K562 (cell line): ENCODE measurements at regions not wholly inside any gene's neighbourhood (a gene's known extent, or its start where the extent isn't known, plus 50 kb on each side); places are given as distances from the start of the nearest gene placed in this dataset.
A peak's percentile ranks its signal among the peaks of the same experiment; 100 is the strongest.

Source experiments
- ATAC-seq: fragments of 200-7000 bp; cut with Tn5 transposase; 3 replicates; pipeline ENCODE4 v1.9.1; 2020; ENCODE audit warnings: moderate library complexity
- BruUV-seq: library from RNA; stranded (reverse); fragments of 400-500 nt; replicated peaks from 2 replicates; lab custom pipeline; 2021; lab: Mats Ljungman, UMichigan
- CTCF ChIA-PET: fragments of 300-600 bp; formaldehyde crosslinking; extraction: SDS; loops from one replicate; lab custom pipeline; 2021; ENCODE audit warnings: low intra/inter-chr PET ratio; lab: Yijun Ruan, JAX
- POLR2A ChIA-PET: fragments of 300-600, 350-650 bp; sonication (Branson Sonifier 250); formaldehyde crosslinking; extraction: SDS; loops from one replicate; lab custom pipeline; 2021; ENCODE audit warnings: antibody characterized with exemption, inconsistent platforms; lab: Yijun Ruan, JAX
- DNase-seq, 4 experiments: peaks; one replicate each; pipeline versions ENCODE4 v3.0.0 to v3.0.0-alpha.2; 2011 to 2018; ENCODE audit warnings: low spot score in 3 of 4, mixed read lengths in 3 of 4; ENCODE audit errors: extremely low read depth in 1 of 4
- FAIRE-seq: peaks from 2 replicates; lab custom pipeline; 2011; peaks lifted over from hg19 to GRCh38; lab: Jason Lieb, UNC
- H2AFZ ChIP-seq: 2 replicates; pipeline ENCODE4 v1.6.0; 2011; ENCODE audit warnings: low read depth, low read length, control low read depth, inconsistent platforms
- H3K27ac ChIP-seq: fragments of 200-600 bp; 3 replicates; pipeline ENCODE4 v1.8.0; 2011; ENCODE audit warnings: low read depth, mild to moderate bottlenecking, control low read depth, inconsistent platforms, low read length, moderate library complexity, mixed read lengths; ENCODE audit errors: extremely low read depth
- H3K27me3 ChIP-seq, 2 experiments: fragments of 300-600 bp in 1 of 2; 2 replicates in 1 of 2; 3 replicates in 1 of 2; pipeline versions ENCODE4 v1.6.0 to v1.8.0; 2011; ENCODE audit warnings: inconsistent platforms in 2 of 2, low read length in 2 of 2, mild to moderate bottlenecking in 1 of 2, mixed read lengths in 1 of 2, moderate library complexity in 1 of 2; ENCODE audit not compliant: control insufficient read depth in 2 of 2, insufficient read depth in 2 of 2
- H3K36me3 ChIP-seq: fragments of 300-600 bp; 3 replicates; pipeline ENCODE4 v1.8.0; 2011; ENCODE audit warnings: mild to moderate bottlenecking, low read length, inconsistent platforms; ENCODE audit not compliant: control insufficient read depth, insufficient read depth
- H3K4me1 ChIP-seq, 2 experiments: fragments of 200-600 bp in 1 of 2; replicated peaks in 1 of 2; 2 replicates in 1 of 2; 3 replicates in 1 of 2; pipeline versions ENCODE4 v1.5.1 to v1.8.0; 2011; ENCODE audit warnings: inconsistent platforms in 2 of 2, low read length in 2 of 2, mild to moderate bottlenecking in 1 of 2, mixed read lengths in 1 of 2, moderate library complexity in 1 of 2; ENCODE audit not compliant: control insufficient read depth in 2 of 2, insufficient read depth in 2 of 2
- H3K4me2 ChIP-seq: 2 replicates; pipeline ENCODE4 v1.6.1; 2011; ENCODE audit warnings: low read length, control low read depth, inconsistent platforms, mixed read lengths; ENCODE audit not compliant: insufficient read depth
- H3K4me3 ChIP-seq: fragments of 200-600 bp; sonication (generic), shearing (Covaris generic); 2 replicates; pipeline ENCODE4 v1.5.1; 2016; ENCODE audit warnings: control low read depth, inconsistent platforms
- H3K79me2 ChIP-seq: fragments of 200-600 bp; 3 replicates; pipeline ENCODE4 v1.8.0; 2011; ENCODE audit warnings: low read length, inconsistent platforms; ENCODE audit not compliant: control insufficient read depth, insufficient read depth
- H3K9ac ChIP-seq, 2 experiments: 2 replicates each; pipeline versions ENCODE4 v1.6.0 to v1.6.1; 2011; ENCODE audit warnings: low read depth in 2 of 2, low read length in 2 of 2, control low read depth in 1 of 2, inconsistent platforms in 1 of 2, mild to moderate bottlenecking in 1 of 2, mixed read lengths in 1 of 2; ENCODE audit not compliant: insufficient read depth in 1 of 2
- H3K9me1 ChIP-seq: one replicate; pipeline ENCODE4 v1.6.0; 2011; ENCODE audit warnings: inconsistent platforms, mild to moderate bottlenecking, low read length, moderate library complexity; ENCODE audit not compliant: control insufficient read depth, insufficient read depth
- H3K9me3 ChIP-seq: replicated peaks from 2 replicates; pipeline ENCODE4 v1.5.1; 2011; ENCODE audit warnings: low read depth, low read length, inconsistent platforms; ENCODE audit not compliant: control insufficient read depth, insufficient read depth
- H4K20me1 ChIP-seq: replicated peaks from 2 replicates; pipeline ENCODE4 v1.6.1; 2011; ENCODE audit warnings: low read length, inconsistent platforms, mixed read lengths; ENCODE audit not compliant: control insufficient read depth, insufficient read depth
- MCM5 ChIP-seq: fragments of 450-650 bp; IDR thresholded peaks from 2 replicates; pipeline ENCODE4 v1.6.1; 2016; ENCODE audit warnings: low read depth
- NFIC ChIP-seq: fragments of 450-650 bp; IDR thresholded peaks from 2 replicates; pipeline ENCODE4 v1.6.1; 2017; ENCODE audit warnings: mild to moderate bottlenecking, inconsistent platforms
- PHF20 ChIP-seq: fragments of 450-650 bp; IDR thresholded peaks from 2 replicates; pipeline ENCODE4 v1.6.1; 2018; ENCODE audit not compliant: partially characterized antibody
- RBFOX2 ChIP-seq: fragments of 200-400 bp; formaldehyde crosslinking; IDR thresholded peaks from 2 replicates; pipeline ENCODE4 v1.6.1; 2017; ENCODE audit warnings: low read depth, mild to moderate bottlenecking, low read length, moderate library complexity
- SPI1 ChIP-seq: IDR thresholded peaks from 2 replicates; pipeline ENCODE4 v1.6.1; 2011; ENCODE audit warnings: low read depth, low read length, control low read depth, borderline replicate concordance
- ZNF584 ChIP-seq: fragments of 200-800 bp; sonication (Bioruptor generic); IDR thresholded peaks from 2 replicates; pipeline ENCODE4 v1.6.1; 2016; ENCODE audit warnings: low read depth, mild to moderate bottlenecking, missing genetic modification characterization, missing compliant biosample characterization
- WGBS: fragments of 100-300 bp; shearing (Covaris generic); methylation state at CpG from one replicate; pipeline ENCODE4 v1.1.6; 2016; ENCODE audit warnings: low coverage, mixed read lengths; ENCODE audit not compliant: insufficient coverage; ENCODE audit errors: missing lambda C conversion rate; 5-methylcytosine and 5-hydroxymethylcytosine counted together
- in situ Hi-C: fragments of 300-500 bp; cut with MboI; formaldehyde crosslinking; loops from 4 replicates; pipeline ENCODE4 v1.15.0; 2018; ENCODE audit warnings: inconsistent platforms, mixed read lengths
- intact Hi-C: fragments of 100-400 bp; cut with micrococcal nuclease; formaldehyde crosslinking; loops from 2 replicates; pipeline ENCODE4 v1.14.2; 2022
- TF ChIP-seq, protein P1 (sequence below): fragments of 250-450 bp; sonication (Bioruptor Pico); IDR thresholded peaks from 2 replicates; pipeline ENCODE4 v1.4.0; 2020
- TF ChIP-seq, protein P2 (sequence below): fragments of 250-450 bp; sonication (Bioruptor Pico); IDR thresholded peaks from 2 replicates; pipeline ENCODE4 v1.5.0; 2021; ENCODE audit warnings: mild to moderate bottlenecking, borderline replicate concordance

DNA sequence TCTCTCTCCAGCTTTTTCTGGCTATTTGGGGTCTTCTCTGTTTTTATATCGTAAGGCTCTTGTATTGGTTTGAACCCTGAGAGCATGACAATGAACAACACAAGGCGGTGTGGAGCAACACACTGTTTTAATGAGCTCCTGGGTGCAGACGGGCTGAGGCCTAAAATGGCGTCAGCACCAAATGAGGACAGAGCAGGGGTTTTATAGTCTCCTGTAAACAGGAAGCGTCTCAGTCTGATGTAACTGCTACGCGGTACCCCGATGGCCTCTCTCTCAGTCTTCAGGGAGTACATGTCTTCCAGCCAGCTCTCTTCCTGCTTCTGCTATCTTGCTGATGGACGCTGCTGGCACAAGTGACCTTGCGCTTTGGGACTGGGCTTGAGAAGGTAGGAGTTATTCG lies 95.9 kb upstream of the CCDC71L start (continued):
- TF ChIP-seq, protein P1, sequence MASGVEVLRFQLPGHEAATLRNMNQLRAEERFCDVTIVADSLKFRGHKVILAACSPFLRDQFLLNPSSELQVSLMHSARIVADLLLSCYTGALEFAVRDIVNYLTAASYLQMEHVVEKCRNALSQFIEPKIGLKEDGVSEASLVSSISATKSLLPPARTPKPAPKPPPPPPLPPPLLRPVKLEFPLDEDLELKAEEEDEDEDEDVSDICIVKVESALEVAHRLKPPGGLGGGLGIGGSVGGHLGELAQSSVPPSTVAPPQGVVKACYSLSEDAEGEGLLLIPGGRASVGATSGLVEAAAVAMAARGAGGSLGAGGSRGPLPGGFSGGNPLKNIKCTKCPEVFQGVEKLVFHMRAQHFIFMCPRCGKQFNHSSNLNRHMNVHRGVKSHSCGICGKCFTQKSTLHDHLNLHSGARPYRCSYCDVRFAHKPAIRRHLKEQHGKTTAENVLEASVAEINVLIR (CRISPR knock-in tag), result peak; percentile 25; the same call in 1 of the 2 replicates
- TF ChIP-seq PHF20 (no peak), MCM5 (no peak), RBFOX2 (no peak)
- TF ChIP-seq, protein P2, sequence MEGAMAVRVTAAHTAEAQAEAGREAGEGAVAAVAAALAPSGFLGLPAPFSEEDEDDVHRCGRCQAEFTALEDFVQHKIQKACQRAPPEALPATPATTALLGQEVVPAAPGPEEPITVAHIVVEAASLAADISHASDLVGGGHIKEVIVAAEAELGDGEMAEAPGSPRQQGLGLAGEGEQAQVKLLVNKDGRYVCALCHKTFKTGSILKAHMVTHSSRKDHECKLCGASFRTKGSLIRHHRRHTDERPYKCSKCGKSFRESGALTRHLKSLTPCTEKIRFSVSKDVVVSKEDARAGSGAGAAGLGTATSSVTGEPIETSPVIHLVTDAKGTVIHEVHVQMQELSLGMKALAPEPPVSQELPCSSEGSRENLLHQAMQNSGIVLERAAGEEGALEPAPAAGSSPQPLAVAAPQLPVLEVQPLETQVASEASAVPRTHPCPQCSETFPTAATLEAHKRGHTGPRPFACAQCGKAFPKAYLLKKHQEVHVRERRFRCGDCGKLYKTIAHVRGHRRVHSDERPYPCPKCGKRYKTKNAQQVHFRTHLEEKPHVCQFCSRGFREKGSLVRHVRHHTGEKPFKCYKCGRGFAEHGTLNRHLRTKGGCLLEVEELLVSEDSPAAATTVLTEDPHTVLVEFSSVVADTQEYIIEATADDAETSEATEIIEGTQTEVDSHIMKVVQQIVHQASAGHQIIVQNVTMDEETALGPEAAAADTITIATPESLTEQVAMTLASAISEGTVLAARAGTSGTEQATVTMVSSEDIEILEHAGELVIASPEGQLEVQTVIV, result no peak
- TF ChIP-seq, all 486 proteins: peak for 62

DNA sequence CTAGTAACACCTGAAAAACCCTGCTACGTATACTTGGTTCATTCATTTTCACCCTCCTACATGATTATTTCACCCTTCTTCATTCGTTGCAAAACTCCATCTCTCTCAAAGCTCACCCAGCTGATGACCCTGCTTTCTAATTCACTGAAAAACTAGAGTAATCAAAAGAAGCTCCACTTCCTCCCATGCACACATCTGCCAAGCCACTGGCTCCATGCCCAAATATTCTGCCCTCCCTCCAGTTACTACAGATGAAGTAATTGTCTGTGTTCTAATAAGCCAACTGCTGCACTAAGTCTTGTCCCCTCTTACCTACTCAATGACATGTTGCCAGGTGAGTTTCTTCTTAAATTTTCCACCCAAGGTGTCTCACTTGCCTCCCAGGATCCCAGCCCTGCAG lies 96.9 kb upstream of the CCDC71L start:
- in situ Hi-C loops (no loop called here), intact Hi-C loops (no loop called here)
- H3K27me3 ChIP-seq, result no peaks in the 10 kb centered on the region
- H3K27ac ChIP-seq, result no peak overlapping the region
- no peaks in the 10 kb centered on the region for H3K36me3 ChIP-seq
- FAIRE-seq (no peak), DNase-seq (no peak), ATAC-seq (no peak)
- no peak overlapping the region for H3K4me3 ChIP-seq
- H4K20me1 ChIP-seq, result no peaks in the 10 kb centered on the region
- WGBS, result 55% methylated on average over 2 of the region's 2 CpGs
- ChIA-PET POLR2A (interaction anchor here (0.7 to 3.4 kb wide), 6 partner anchors 9 to 285 kb away, joined by 3 to 23 read pairs (median 5); no protein-coding TSS in a partner anchor), CTCF (no interaction called here)
- BruUV-seq, result no TSS peak
- H3K4me2 ChIP-seq, result no peak overlapping the region
- H3K9me3 ChIP-seq, result no peaks in the 10 kb centered on the region
- H2AFZ ChIP-seq, result peak overlapping the region; percentile 48; the same call in 1 of the 2 replicates
- TF ChIP-seq ZNF584 (CRISPR knock-in tag) (no peak), NFIC (peak; percentile 54), SPI1 (0 out of 2 replicates have a peak, but pooled peaks have one; percentile 33)
- H3K9me1 ChIP-seq, result no peaks in the 10 kb centered on the region
- peaks cover 7 to 23% of the 10 kb centered on the region in 2 experiments; a peak in 4 of 5 replicates for H3K4me1 ChIP-seq
- no peaks in the 10 kb centered on the region for H3K79me2 ChIP-seq
- H3K9ac ChIP-seq, result no peak overlapping the region
